MM.1S (cell line): ENCODE measurements at regions not wholly inside any gene's neighbourhood (a gene's known extent, or its start where the extent isn't known, plus 50 kb on each side); places are given as distances from the start of the nearest gene placed in this dataset.

ENCODE experiments used
- DNase-seq: peaks from one replicate; pipeline ENCODE4 v3.0.0-alpha.2; 2015
- H2AFZ ChIP-seq: fragments of 300-600 bp; sonication (generic); 2 replicates; pipeline ENCODE4 v1.6.0; 2016; ENCODE audit warnings: antibody characterized with exemption, low read length
- H3F3A ChIP-seq: fragments of 300-600 bp; sonication (generic); 2 replicates; pipeline ENCODE4 v1.6.1; 2016; ENCODE audit warnings: mild to moderate bottlenecking, antibody characterized with exemption, low read length, moderate library complexity, mixed read lengths; ENCODE audit not compliant: insufficient read depth
- H3K27ac ChIP-seq: fragments of 300-600 bp; sonication (generic); 2 replicates; pipeline ENCODE4 v1.5.1; 2016; ENCODE audit warnings: mild to moderate bottlenecking, low read length
- H3K27me3 ChIP-seq: fragments of 300-600 bp; sonication (generic); replicated peaks from 2 replicates; pipeline ENCODE4 v1.6.0; 2016; ENCODE audit warnings: low read length; ENCODE audit not compliant: insufficient read depth
- H3K36me3 ChIP-seq: fragments of 300-600 bp; sonication (generic); replicated peaks from 2 replicates; pipeline ENCODE4 v1.6.1; 2016; ENCODE audit warnings: mild to moderate bottlenecking, low read length, mixed read lengths; ENCODE audit not compliant: insufficient read depth
- H3K4me1 ChIP-seq: fragments of 300-600 bp; sonication (generic); 2 replicates; pipeline ENCODE4 v1.6.1; 2016; ENCODE audit warnings: low read length, mixed read lengths
- H3K4me2 ChIP-seq: fragments of 300-600 bp; sonication (generic); 2 replicates; pipeline ENCODE4 v1.6.0; 2016; ENCODE audit warnings: low read depth, low read length
- H3K4me3 ChIP-seq: fragments of 300-600 bp; sonication (generic); 2 replicates; pipeline ENCODE4 v1.5.1; 2016; ENCODE audit warnings: low read length, mixed read lengths
- H3K79me2 ChIP-seq: fragments of 300-600 bp; sonication (generic); 2 replicates; pipeline ENCODE4 v1.6.1; 2016; ENCODE audit warnings: mixed run types, low read length, mixed read lengths
- H3K9ac ChIP-seq: fragments of 300-600 bp; sonication (generic); 2 replicates; pipeline ENCODE4 v1.6.1; 2016; ENCODE audit warnings: low read length, mixed read lengths
- H3K9me2 ChIP-seq: fragments of 300-600 bp; sonication (generic); replicated peaks from 2 replicates; pipeline ENCODE4 v1.6.1; 2016; ENCODE audit warnings: mild to moderate bottlenecking, low read length, mixed read lengths; ENCODE audit not compliant: insufficient read depth
- H3K9me3 ChIP-seq: fragments of 300-600 bp; sonication (generic); replicated peaks from 2 replicates; pipeline ENCODE4 v1.6.1; 2016; ENCODE audit warnings: mild to moderate bottlenecking, low read length, mixed read lengths; ENCODE audit not compliant: insufficient read depth
- H4K20me1 ChIP-seq: fragments of 300-600 bp; sonication (generic); 2 replicates; pipeline ENCODE4 v1.6.1; 2016; ENCODE audit warnings: mild to moderate bottlenecking, low read length, moderate library complexity, mixed read lengths; ENCODE audit not compliant: insufficient read depth
- CTCF ChIP-seq: fragments of 300-600 bp; sonication (generic); IDR thresholded peaks from 2 replicates; pipeline ENCODE4 v1.5.1; 2016; ENCODE audit warnings: antibody characterized with exemption, low read length, mixed read lengths
- EZH2 ChIP-seq: fragments of 300-600 bp; sonication (generic); optimal IDR thresholded peaks from 2 replicates; pipeline ENCODE3; 2017; ENCODE audit warnings: low read depth, mild to moderate bottlenecking, antibody characterized with exemption, low read length, mixed read lengths
- EZH2phosphoT487 ChIP-seq: fragments of 300-600 bp; sonication (generic); IDR thresholded peaks from 2 replicates; pipeline ENCODE4 v1.6.1; 2018; ENCODE audit warnings: antibody characterized with exemption, low read length

DNA sequence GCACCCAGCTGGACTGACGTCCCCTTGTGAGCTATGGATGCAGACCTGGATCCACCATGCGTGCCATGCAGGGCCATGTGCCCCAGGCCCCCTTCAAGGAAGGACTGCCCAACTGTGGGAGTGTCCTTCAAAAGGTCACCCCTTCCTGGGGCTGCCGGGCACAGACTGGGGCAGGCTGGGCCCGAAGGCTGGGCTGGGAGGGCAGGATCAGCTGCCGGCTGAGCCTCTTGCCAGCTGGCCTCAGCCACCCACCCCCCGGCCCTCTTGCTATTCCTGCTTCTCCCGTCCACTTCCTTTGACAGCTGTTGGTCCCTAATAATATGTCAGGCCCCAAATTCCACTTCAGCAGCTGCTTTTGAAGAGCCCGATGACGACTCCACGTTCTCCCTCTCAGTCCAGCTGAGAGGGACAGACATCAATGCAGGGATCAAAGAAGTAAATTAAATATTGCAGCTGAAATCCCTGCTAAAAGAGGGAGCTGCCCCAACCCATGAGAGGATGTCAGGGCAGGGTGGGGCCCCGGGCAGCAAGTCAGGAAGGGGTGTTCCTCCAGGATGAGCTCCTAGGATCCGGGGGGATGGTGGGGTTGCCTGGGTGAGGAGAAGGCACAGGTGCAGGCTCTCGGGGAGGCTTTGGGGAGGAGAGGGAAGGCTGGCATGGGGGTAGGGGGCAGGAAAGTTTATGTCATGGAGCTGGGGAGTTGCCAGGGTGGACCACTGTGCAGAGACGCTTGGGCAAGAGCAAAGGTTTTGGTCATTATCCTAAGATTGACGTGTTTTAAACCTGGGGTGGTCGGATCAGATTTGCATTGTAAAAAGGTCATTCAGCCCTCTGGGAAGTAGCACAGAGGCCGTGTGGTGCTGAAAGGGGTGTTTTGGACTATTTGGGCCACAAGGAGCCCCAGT, 185.0 kb downstream of the ANKRD60 start:
- Histone ChIP-seq H3K27ac (no peak overlapping the region), H3F3A (no peaks in the 10 kb centered on the region), H3K9me3 (no peaks in the 10 kb centered on the region), H3K9ac (no peak overlapping the region), H4K20me1 (no peaks in the 10 kb centered on the region), H2AFZ (no peak overlapping the region), H3K4me3 (no peak overlapping the region), H3K4me1 (no peaks in the 10 kb centered on the region), H3K4me2 (no peak overlapping the region), H3K36me3 (no peaks in the 10 kb centered on the region), H3K27me3 (peaks cover 87% of the 10 kb centered on the region), H3K79me2 (no peaks in the 10 kb centered on the region), H3K9me2 (no peaks in the 10 kb centered on the region)
- TF ChIP-seq EZH2phosphoT487 (no peak), EZH2 (no peak), CTCF (no peak)
- no peak for DNase-seq

GRCh38 chr20:58042591-58042990, 185.9 kb downstream of the ANKRD60 start:
- no peaks in the 10 kb centered on the region for H3K9me2 ChIP-seq
- no peak overlapping the region for H3K4me3 ChIP-seq
- H3K27ac ChIP-seq, result no peak overlapping the region
- TF ChIP-seq CTCF (no peak), EZH2 (no peak), EZH2phosphoT487 (no peak)
- no peaks in the 10 kb centered on the region for H3K79me2 ChIP-seq
- no peaks in the 10 kb centered on the region for H3F3A ChIP-seq
- H2AFZ ChIP-seq, result no peak overlapping the region
- H3K9me3 ChIP-seq, result no peaks in the 10 kb centered on the region
- H3K27me3 ChIP-seq, result peaks cover 92% of the 10 kb centered on the region
- no peak overlapping the region for H3K4me2 ChIP-seq
- DNase-seq, result no peak
- H3K4me1 ChIP-seq, result no peaks in the 10 kb centered on the region
- no peaks in the 10 kb centered on the region for H3K36me3 ChIP-seq
- H4K20me1 ChIP-seq, result no peaks in the 10 kb centered on the region
- H3K9ac ChIP-seq, result no peak overlapping the region

- Histone ChIP-seq H3F3A (no peaks in the 10 kb centered on the region), H3K36me3 (no peaks in the 10 kb centered on the region), H3K79me2 (no peaks in the 10 kb centered on the region), H4K20me1 (no peaks in the 10 kb centered on the region), H3K9me3 (no peaks in the 10 kb centered on the region), H3K27ac (no peak overlapping the region), H3K27me3 (peaks cover 96% of the 10 kb centered on the region), H3K4me1 (no peaks in the 10 kb centered on the region), H3K9me2 (no peaks in the 10 kb centered on the region), H2AFZ (no peak overlapping the region), H3K4me3 (no peak overlapping the region), H3K9ac (no peak overlapping the region), H3K4me2 (no peak overlapping the region)
- no peak for DNase-seq
- TF ChIP-seq CTCF (no peak), EZH2phosphoT487 (no peak), EZH2 (no peak)
Measured at GRCh38 chr20:58040447-58041290, 187.8 kb downstream of the ANKRD60 start.
